GM18861 (cell line): ENCODE measurements at regions not wholly inside any gene's neighbourhood (a gene's known extent, or its start where the extent isn't known, plus 50 kb on each side); places are given as distances from the start of the nearest gene placed in this dataset.
A peak's percentile ranks its signal among the peaks of the same experiment; 100 is the strongest.
"Not testable (repeated sequence)": the region's sequence is repeated elsewhere in the genome, so short reads cannot be mapped to it uniquely, and the experiment has no call there.

ENCODE experiments used
- ATAC-seq: cut with Tn5 transposase; IDR thresholded peaks from one replicate; pipeline ENCODE4 v1.9.1; 2021; ENCODE audit not compliant: unreplicated experiment

DNA sequence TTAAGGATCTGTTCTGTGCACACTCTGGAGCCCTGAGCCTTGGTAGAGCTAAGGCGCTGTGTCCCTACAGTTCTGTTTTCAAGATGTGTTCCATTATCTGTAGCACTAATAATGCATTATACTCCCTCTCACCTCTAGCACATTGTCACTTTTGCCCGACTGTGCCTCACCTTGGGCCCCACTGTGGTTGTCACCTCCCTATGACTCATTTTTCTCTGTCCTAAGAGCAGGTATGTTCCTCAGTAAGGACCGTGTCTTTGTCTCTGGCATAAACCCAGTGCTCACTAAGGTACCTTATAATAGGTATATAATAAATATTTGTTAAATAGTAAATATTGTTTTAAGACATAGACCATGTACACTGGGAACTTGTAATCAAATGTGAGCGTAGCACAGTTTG, 942.5 kb upstream of the CITED2 start:
- ATAC-seq, result no peak

DNA sequence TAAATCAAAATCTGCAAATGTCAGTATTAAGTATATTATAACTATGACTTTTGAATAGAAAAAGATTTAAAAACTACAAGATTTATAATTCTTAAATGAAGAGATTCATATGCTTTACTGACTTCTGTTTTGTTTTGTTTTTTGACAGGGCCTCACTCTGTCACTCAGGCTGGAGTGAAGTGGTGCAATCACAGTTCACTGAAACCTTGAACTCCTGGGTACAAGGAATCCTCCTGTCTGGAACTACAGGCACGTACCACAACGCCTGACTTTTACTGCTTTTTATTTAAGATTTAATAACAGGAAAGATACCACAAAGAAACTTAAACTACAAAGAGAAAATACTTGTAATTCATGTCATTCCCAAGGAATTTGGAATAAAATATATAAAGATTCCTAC, 940.2 kb upstream of the CITED2 start:
- ATAC-seq, result no peak

GRCh38 chr6:140311146-140311545, 936.7 kb upstream of the CITED2 start:
- no peak for ATAC-seq

DNA sequence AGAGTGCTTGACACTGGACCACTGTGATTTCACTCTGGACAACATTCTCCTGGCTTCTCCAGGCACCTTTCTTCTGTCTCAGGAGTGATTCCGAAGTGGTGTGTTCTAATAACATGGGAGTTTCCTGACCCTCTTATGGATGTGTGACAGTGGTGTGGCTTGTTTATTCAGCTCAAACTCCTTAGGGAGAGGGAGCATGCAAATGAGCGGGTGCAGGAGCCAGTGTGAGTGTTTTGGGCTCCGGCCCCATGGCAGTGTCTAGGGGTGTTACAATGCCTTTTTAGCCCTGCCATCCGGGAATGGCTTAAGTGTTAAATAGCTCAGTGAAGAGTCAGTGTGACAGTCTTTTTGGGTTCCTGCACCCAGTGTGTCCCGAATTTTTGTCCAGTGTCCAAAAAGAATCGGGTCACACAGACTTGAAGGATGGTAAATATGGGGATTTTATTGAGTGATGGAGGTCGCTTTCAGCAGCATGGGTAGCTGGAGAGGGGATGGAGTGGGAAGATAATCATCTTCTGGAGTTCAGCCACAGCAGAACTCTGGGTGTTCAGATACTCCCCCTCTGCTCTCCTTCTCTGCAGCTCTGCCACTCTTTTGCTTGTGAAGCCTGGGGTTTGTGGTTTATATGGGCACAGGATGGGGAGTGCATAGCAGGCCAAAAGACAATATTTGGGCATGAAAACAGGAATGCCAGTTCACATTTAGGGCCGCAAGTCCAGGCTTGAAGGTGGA, 928.9 kb upstream of the CITED2 start:
- ATAC-seq, result no peak

DNA sequence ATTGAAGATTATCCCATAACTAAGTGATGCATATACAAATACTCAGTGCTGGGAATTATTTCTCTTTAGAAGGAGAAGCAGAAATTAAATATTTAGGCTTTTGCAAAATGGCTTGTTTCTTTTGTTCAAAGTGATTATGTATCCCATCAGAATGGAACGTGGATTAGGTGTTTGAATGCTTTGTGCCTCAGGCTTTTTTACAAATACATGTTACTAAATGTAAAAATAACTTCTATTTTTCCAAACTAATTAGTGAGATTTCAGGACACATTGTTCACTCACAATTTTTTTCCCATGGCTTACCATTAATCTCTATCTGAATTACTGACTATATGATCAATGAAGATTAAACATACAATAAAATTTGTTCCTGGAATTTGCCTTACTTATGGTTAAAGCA, 925.9 kb upstream of the CITED2 start:
- no peak for ATAC-seq

DNA sequence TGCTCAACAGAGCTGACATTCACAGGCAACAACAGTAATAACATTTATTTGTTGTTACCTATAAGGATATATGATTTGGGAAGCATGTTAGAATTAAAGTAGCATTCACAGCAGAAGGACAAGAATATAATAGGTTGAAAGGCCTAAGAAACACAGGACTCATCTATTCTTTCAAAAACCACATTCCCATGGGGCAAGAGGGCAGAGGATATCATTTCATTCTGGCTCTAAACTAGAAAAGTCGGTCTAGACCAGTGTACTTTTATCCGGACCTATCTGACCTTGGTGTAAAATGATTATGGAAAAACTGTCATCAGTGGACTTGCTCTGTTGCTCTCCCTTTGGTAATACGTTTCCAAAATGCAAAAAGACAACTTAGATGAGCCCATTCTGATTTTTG, 914.7 kb upstream of the CITED2 start:
- no peak for ATAC-seq

GRCh38 chr6:140285998-140286690, 911.7 kb upstream of the CITED2 start:
- no peak for ATAC-seq

DNA sequence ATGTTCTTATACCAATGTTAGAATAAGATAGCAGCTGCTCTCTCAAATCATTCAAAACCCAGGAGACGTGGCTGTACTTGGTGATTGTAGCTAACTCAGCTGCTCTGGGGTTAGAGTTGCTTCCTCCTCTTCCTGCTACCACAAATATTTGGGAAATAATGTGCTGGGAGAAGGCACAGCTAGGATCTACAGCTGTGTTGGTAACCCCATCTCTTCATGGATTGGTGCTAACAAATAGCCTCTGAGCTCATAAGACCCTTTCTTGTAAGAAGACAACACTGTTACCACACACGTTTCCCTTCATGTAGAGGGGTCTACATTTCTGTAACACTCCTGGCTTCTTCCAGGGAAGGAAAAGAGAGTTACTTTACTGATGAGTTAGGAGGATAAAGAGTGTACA, 911.0 kb upstream of the CITED2 start:
- ATAC-seq, result no peak

DNA sequence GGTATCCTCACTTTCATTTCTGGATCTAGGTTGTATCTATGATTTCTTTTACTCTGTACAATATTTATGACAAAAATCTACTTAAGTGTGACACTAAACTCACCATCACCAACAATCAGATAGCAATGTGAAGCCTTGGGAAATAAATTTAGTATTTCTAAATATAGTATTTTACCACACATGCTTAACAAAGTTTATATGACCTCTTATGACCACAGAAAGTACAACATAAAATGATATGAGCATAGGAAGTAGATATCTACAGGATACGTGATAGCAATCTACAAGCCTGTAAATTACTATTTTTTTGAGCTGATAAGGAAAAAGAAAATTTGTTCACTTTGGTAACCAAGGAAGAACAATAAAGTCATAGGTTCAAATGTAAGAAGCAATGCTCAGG, 910.4 kb upstream of the CITED2 start:
- ATAC-seq, result no peak

GRCh38 chr6:140283197-140283596, 908.7 kb upstream of the CITED2 start:
- no peak for ATAC-seq

- ATAC-seq, result no peak
Measured at GRCh38 chr6:140281767-140282166, 907.3 kb upstream of the CITED2 start.

- ATAC-seq, result no peak
Measured at GRCh38 chr6:140281236-140281635, 906.8 kb upstream of the CITED2 start.

- ATAC-seq, result no peak
Measured at GRCh38 chr6:140276719-140277118, 902.3 kb upstream of the CITED2 start.

- ATAC-seq, result no peak
Measured at GRCh38 chr6:140276133-140276532, 901.7 kb upstream of the CITED2 start.

DNA sequence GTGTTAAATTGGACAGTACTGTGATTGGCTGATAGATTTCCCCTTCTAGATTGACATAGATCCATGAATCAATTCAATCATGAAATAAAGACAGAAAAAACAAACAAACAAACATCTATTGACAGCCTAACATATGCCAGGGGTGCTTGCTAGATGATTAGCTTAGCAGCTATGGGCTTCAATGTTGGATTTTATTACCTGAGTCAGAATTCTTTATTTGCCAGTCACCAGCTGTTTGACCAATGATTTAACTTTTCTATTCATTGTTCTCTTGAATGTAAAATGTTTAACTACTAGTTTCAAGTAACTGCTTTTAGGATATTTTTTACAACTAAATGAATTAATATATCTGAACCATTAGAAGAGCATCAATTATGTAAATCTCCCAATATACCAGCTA, 901.3 kb upstream of the CITED2 start:
- no peak for ATAC-seq

DNA sequence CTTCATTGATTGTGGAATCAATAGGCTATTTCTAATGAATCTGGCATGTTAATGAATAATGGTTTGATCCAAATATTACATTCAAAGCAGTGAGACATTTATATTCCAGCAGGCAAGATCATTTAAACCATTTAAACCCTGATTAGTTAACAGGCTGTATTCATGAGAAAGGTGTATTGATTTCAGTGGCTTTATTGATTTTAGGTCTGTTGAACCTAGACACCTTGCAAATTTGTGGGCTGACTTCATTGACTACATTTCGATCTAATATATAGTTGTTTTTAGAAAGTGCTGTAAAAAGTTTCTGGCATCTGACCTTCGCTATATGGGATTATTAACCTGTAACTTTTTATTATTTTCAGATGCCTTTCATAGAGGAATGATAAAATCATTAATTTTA, 900.1 kb upstream of the CITED2 start:
- ATAC-seq, result no peak

DNA sequence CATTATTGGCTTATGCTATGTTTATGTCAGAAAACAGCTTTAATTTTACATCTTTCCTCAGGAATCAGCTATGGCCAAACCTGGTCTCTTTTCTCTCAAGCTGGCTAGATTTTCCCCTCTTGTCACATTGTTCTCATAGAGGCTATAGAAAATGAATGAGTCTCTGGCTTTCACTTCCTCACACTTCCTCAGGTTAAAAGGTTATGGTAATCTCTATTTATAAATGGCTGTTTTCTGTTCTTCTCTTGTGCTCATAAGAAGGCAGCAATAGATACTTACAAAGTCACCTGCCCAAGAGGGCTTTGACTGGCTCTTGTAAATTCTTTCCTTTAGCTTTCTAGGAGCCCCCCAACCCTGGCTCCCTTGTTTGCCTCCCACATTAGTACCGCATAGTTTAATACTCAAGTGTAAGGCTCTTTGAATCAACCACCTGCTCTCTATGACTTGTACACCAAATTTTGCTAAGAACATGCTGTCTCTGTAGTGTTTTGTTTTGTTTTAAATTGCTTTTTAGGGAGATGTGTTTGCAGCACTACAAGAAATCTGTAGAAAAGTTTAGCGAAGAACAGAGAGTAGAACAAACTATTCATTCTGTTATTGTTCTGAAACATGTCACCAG, 897.4 kb upstream of the CITED2 start:
- peak; percentile 99 for ATAC-seq

DNA sequence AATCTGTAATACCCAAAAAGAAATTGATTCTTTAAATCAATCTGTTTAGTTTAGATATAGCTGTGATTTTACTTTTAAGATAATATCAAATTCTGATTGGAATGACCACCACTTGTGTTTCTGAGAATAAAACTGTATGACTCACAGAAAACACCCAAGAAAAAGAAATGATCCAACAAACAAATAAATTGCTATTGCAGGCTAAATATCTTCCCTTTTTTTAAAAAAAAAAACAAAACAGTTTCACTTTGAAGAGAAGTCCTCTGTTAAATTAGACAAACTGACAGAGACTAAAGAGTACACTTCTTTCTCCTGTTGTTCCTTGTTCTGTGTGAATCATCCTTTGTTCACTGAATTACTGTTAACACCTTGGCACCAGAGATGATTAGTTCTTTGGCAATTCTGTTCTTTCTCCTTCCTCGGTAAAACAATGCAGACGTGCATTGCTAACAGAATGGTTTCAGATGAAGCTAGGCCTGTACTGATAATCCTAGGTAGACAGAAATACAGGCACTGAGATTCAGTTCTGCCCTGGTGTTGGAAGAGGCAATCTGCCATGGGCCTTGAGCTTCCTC, 895.2 kb upstream of the CITED2 start:
- no peak for ATAC-seq

GRCh38 chr6:140264431-140264830, 890.0 kb upstream of the CITED2 start:
- no peak for ATAC-seq

- not testable (repeated sequence) for ATAC-seq
Measured at GRCh38 chr6:140258302-140258701, 883.9 kb upstream of the CITED2 start.

- no peak for ATAC-seq
Measured at GRCh38 chr6:140256248-140256647, 881.8 kb upstream of the CITED2 start.

GRCh38 chr6:140253096-140253495, 878.6 kb upstream of the CITED2 start:
- no peak for ATAC-seq
